ENCODE measurements at regions not wholly inside any gene's neighbourhood (a gene's known extent, or its start where the extent isn't known, plus 50 kb on each side); places are given as distances from the start of the nearest gene placed in this dataset.

- WGBS, 2 experiments (ENCODE audit: insufficient coverage in 1 of 2, insufficient read length in 1 of 2) = 90 to 92% methylated on average over 1 to 2 of the region's 2 CpGs
- Histone ChIP-seq H3K4me1 (ENCODE audit: control insufficient read depth, insufficient read depth, low read length) (no peaks in the 10 kb centered on the region), H3K9ac (ENCODE audit: extremely low read depth, low read length, poor library complexity, severe bottlenecking) (no peak overlapping the region), H3K27ac (ENCODE audit: low read depth, low read length) (no peak overlapping the region), H3K9me3 (ENCODE audit: control insufficient read depth, low read length) (no peaks in the 10 kb centered on the region), H3K27me3 (ENCODE audit: control insufficient read depth, insufficient read depth, low read length, poor library complexity, severe bottlenecking) (no peaks in the 10 kb centered on the region), H3K36me3 (ENCODE audit: control insufficient read depth, insufficient read depth, low read length) (no peaks in the 10 kb centered on the region), H3K4me3 (ENCODE audit: low read length) (no peak overlapping the region)
- Mint-ChIP-seq H3K4me1 (no peaks in the 10 kb centered on the region), H3K4me3 (no peak overlapping the region), H3K27me3 (ENCODE audit: insufficient read depth) (peaks cover 3% of the 10 kb centered on the region), H3K9me3 (peaks cover 6% of the 10 kb centered on the region), H3K36me3 (ENCODE audit: low read depth) (no peaks in the 10 kb centered on the region), H3K27ac (no peak overlapping the region)
- no peak for DNase-seq
- TF ChIP-seq CTCF (conservative IDR thresholded peaks at IDR 0.05) = no peak
Observed at GRCh38 chr2:12027136-12027535, 280.7 kb downstream of the LPIN1 start.

GRCh38 chr2:12031866-12032265, 285.4 kb downstream of the LPIN1 start:
- H3K36me3 Mint-ChIP-seq (ENCODE audit: low read depth) = no peaks in the 10 kb centered on the region
- H3K9me3 Mint-ChIP-seq = no peaks in the 10 kb centered on the region
- Histone ChIP-seq H3K27ac (ENCODE audit: low read depth, low read length) (no peak overlapping the region), H3K36me3 (ENCODE audit: control insufficient read depth, insufficient read depth, low read length) (no peaks in the 10 kb centered on the region), H3K9me3 (ENCODE audit: control insufficient read depth, low read length) (no peaks in the 10 kb centered on the region), H3K4me3 (ENCODE audit: low read length) (no peak overlapping the region), H3K9ac (ENCODE audit: extremely low read depth, low read length, poor library complexity, severe bottlenecking) (no peak overlapping the region), H3K27me3 (ENCODE audit: control insufficient read depth, insufficient read depth, low read length, poor library complexity, severe bottlenecking) (no peaks in the 10 kb centered on the region), H3K4me1 (ENCODE audit: control insufficient read depth, insufficient read depth, low read length) (no peaks in the 10 kb centered on the region)
- H3K4me3 Mint-ChIP-seq = no peak overlapping the region
- no peaks in the 10 kb centered on the region for H3K4me1 Mint-ChIP-seq
- DNase-seq = no peak
- 92% methylated on average over 4 of the region's 4 CpGs; no CpG with 5 or more reads in 1 of the 2 experiments for WGBS, 2 experiments (ENCODE audit: insufficient coverage in 1 of 2, insufficient read length in 1 of 2)
- TF ChIP-seq CTCF (conservative IDR thresholded peaks at IDR 0.05) = no peak
- H3K27me3 Mint-ChIP-seq (ENCODE audit: insufficient read depth) = peaks cover 3% of the 10 kb centered on the region
- no peak overlapping the region for H3K27ac Mint-ChIP-seq

- no peak for DNase-seq
- no peak overlapping the region for H3K27ac ChIP-seq (ENCODE audit: low read depth, low read length)
- H3K9ac ChIP-seq (ENCODE audit: extremely low read depth, low read length, poor library complexity, severe bottlenecking) = no peak overlapping the region
- Mint-ChIP-seq H3K27ac (no peak overlapping the region), H3K4me3 (no peak overlapping the region), H3K27me3 (ENCODE audit: insufficient read depth) (peaks cover 3% of the 10 kb centered on the region), H3K4me1 (no peaks in the 10 kb centered on the region), H3K9me3 (no peaks in the 10 kb centered on the region), H3K36me3 (ENCODE audit: low read depth) (no peaks in the 10 kb centered on the region)
- WGBS, 2 experiments (ENCODE audit: insufficient coverage in 1 of 2, insufficient read length in 1 of 2) = 82 to 90% methylated on average over 3 of the region's 3 CpGs
- no peak overlapping the region for H3K4me3 ChIP-seq (ENCODE audit: low read length)
- H3K9me3 ChIP-seq (ENCODE audit: control insufficient read depth, low read length) = no peaks in the 10 kb centered on the region
- no peaks in the 10 kb centered on the region for H3K27me3 ChIP-seq (ENCODE audit: control insufficient read depth, insufficient read depth, low read length, poor library complexity, severe bottlenecking)
- peak; percentile 51 for TF ChIP-seq CTCF (conservative IDR thresholded peaks at IDR 0.05)
- no peaks in the 10 kb centered on the region for H3K4me1 ChIP-seq (ENCODE audit: control insufficient read depth, insufficient read depth, low read length)
- no peaks in the 10 kb centered on the region for H3K36me3 ChIP-seq (ENCODE audit: control insufficient read depth, insufficient read depth, low read length)
Observed at GRCh38 chr2:12032398-12032797, 286.0 kb downstream of the LPIN1 start.

All from endodermal cell (in vitro differentiated cells).